CD14-positive monocyte (primary cell): ENCODE measurements at regions not wholly inside any gene's neighbourhood (a gene's known extent, or its start where the extent isn't known, plus 50 kb on each side); places are given as distances from the start of the nearest gene placed in this dataset.
"Not testable (repeated sequence)": the region's sequence is repeated elsewhere in the genome, so short reads cannot be mapped to it uniquely, and the experiment has no call there.

Experiments used
- DNase-seq, 3 donors: peaks; one replicate each; pipeline ENCODE4 v3.0.0-alpha.2; 2011 to 2022
- H2AFZ ChIP-seq: 2 replicates; pipeline ENCODE4 v1.6.0; 2012; ENCODE audit warnings: mild to moderate bottlenecking, low read depth, low read length, inconsistent platforms; ENCODE audit not compliant: insufficient read depth, poor library complexity, severe bottlenecking
- H3K27ac ChIP-seq, 2 donors: 1 replicate in 1 of 2; 2 replicates in 1 of 2; pipeline ENCODE4 v1.5.1; 2012 to 2013; ENCODE audit warnings: low read length in 2 of 2, control low read depth in 1 of 2, inconsistent platforms in 1 of 2, low read depth in 1 of 2, mild to moderate bottlenecking in 1 of 2
- H3K27me3 ChIP-seq, 2 donors: one replicate each; pipeline versions ENCODE4 v1.6.0 to v1.6.1; 2011 to 2013; ENCODE audit warnings: low read length in 2 of 2; ENCODE audit not compliant: control insufficient read depth in 2 of 2, insufficient read depth in 2 of 2
- H3K36me3 ChIP-seq, 2 donors: replicated peaks in 1 of 2; 1 replicate in 1 of 2; 2 replicates in 1 of 2; pipeline versions ENCODE4 v1.5.1 to v1.6.1; 2012 to 2013; ENCODE audit warnings: low read length in 2 of 2, control low read depth in 1 of 2, inconsistent platforms in 1 of 2, mild to moderate bottlenecking in 1 of 2; ENCODE audit not compliant: insufficient read depth in 2 of 2, control insufficient read depth in 1 of 2
- H3K4me1 ChIP-seq, 2 donors: 1 replicate in 1 of 2; 2 replicates in 1 of 2; pipeline versions ENCODE4 v1.5.1 to v1.6.1; 2012 to 2013; ENCODE audit warnings: low read length in 2 of 2, control low read depth in 1 of 2, inconsistent platforms in 1 of 2, mild to moderate bottlenecking in 1 of 2, moderate library complexity in 1 of 2; ENCODE audit not compliant: insufficient read depth in 2 of 2, control insufficient read depth in 1 of 2
- H3K4me2 ChIP-seq: replicated peaks from 2 replicates; pipeline ENCODE3; 2012; ENCODE audit warnings: low read length, moderate library complexity, mild to moderate bottlenecking; ENCODE audit not compliant: poor library complexity, severe bottlenecking; ENCODE audit errors: extremely low read depth
- H3K4me3 ChIP-seq, 3 experiments: fragments of 200-600 bp in 1 of 3; sonication (generic) in 1 of 3; replicated peaks in 1 of 3; 1 replicate in 2 of 3; 2 replicates in 1 of 3; pipeline ENCODE4 v1.5.1; 2011 to 2013; ENCODE audit warnings: low read length in 3 of 3, mild to moderate bottlenecking in 3 of 3, control low read depth in 2 of 3, low read depth in 2 of 3, inconsistent platforms in 1 of 3, moderate library complexity in 1 of 3
- H3K79me2 ChIP-seq: 2 replicates; pipeline ENCODE4 v1.6.0; 2012; ENCODE audit warnings: mild to moderate bottlenecking, control low read depth, inconsistent platforms, low read length, moderate library complexity; ENCODE audit not compliant: insufficient read depth
- H3K9ac ChIP-seq: 2 replicates; pipeline ENCODE4 v1.6.0; 2017; ENCODE audit warnings: low read length, mild to moderate bottlenecking; ENCODE audit not compliant: insufficient read depth, poor library complexity, severe bottlenecking
- H3K9me3 ChIP-seq, 2 donors: replicated peaks in 1 of 2; 1 replicate in 1 of 2; 2 replicates in 1 of 2; pipeline versions ENCODE4 v1.5.1 to v1.6.1; 2012 to 2013; ENCODE audit warnings: low read length in 2 of 2, control low read depth in 1 of 2; ENCODE audit not compliant: control insufficient read depth in 1 of 2, insufficient read depth in 1 of 2
- H4K20me1 ChIP-seq: 2 replicates; pipeline ENCODE4 v1.6.0; 2012; ENCODE audit warnings: mild to moderate bottlenecking, low read length, control low read depth, moderate library complexity; ENCODE audit not compliant: insufficient read depth
- H3K27ac Mint-ChIP-seq, 7 donors: one replicate each; pipeline ENCODE4 v1.8.0; 2020; ENCODE audit warnings: mild to moderate bottlenecking in 7 of 7, mixed read lengths in 7 of 7, moderate library complexity in 6 of 7, inconsistent platforms in 2 of 7
- H3K27me3 Mint-ChIP-seq, 3 donors: one replicate each; pipeline ENCODE4 v1.8.0; 2021 to 2022; ENCODE audit warnings: low read depth in 3 of 3, mild to moderate bottlenecking in 3 of 3, mixed read lengths in 3 of 3, moderate library complexity in 3 of 3, inconsistent platforms in 1 of 3
- H3K36me3 Mint-ChIP-seq, 2 donors: one replicate each; pipeline ENCODE4 v1.8.0; 2020; ENCODE audit warnings: mixed read lengths in 2 of 2, inconsistent platforms in 1 of 2, mild to moderate bottlenecking in 1 of 2
- H3K4me1 Mint-ChIP-seq: one replicate; pipeline ENCODE4 v1.8.0; 2020; ENCODE audit warnings: mild to moderate bottlenecking, mixed read lengths
- H3K4me3 Mint-ChIP-seq, 2 donors: one replicate each; pipeline ENCODE4 v1.8.0; 2020; ENCODE audit warnings: mild to moderate bottlenecking in 2 of 2, mixed read lengths in 2 of 2, moderate library complexity in 1 of 2
- H3K9me3 Mint-ChIP-seq, 7 donors: one replicate each; pipeline ENCODE4 v1.8.0; 2020 to 2022; ENCODE audit warnings: mixed read lengths in 7 of 7, mild to moderate bottlenecking in 6 of 7, moderate library complexity in 6 of 7, inconsistent platforms in 2 of 7
- WGBS: methylation state at CpG from one replicate; pipeline ENCODE4 v1.1.5; 2013; ENCODE audit warnings: missing lambda C conversion rate; ENCODE audit not compliant: insufficient coverage; 5-methylcytosine and 5-hydroxymethylcytosine counted together
- intact Hi-C, 2 donors: fragments of 100-400 bp; cut with micrococcal nuclease; formaldehyde crosslinking; loops; one replicate each; pipeline versions ENCODE4 v1.15.0 to v1.15.1; 2023
- TF ChIP-seq, protein P1 (sequence below): fragments of 200-600 bp; IDR thresholded peaks from one replicate; pipeline ENCODE4 v1.8.0; 2022; ENCODE audit warnings: antibody characterized with exemption, mild to moderate bottlenecking

DNA sequence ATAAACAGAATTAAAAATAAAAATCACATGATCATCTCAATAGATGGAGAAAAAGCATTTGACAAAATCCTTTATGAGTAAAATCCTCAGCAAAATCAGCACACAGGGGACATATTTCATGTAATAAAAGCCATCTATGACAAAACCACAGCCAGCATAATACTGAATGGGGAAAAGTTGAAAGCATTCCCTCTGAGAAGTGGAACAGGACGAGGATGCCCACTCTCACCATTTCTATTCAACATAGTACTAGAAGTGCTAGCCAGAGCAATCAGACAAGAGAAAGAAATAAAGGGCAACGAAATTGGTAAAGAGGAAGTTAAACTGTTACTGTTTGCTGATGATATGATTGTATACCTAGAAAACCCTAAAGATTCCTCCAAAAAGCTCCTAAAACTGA is 80.5 kb downstream of the TMEM212 start:
- H4K20me1 ChIP-seq, H3K36me3 ChIP-seq, H3K27me3 ChIP-seq, H3K27ac ChIP-seq, intact Hi-C loops, H3K27me3 Mint-ChIP-seq, H3K27ac Mint-ChIP-seq, H3K4me2 ChIP-seq, H2AFZ ChIP-seq, H3K4me3 Mint-ChIP-seq, H3K4me3 ChIP-seq, H3K4me1 Mint-ChIP-seq, H3K36me3 Mint-ChIP-seq, DNase-seq, H3K4me1 ChIP-seq, H3K79me2 ChIP-seq, H3K9ac ChIP-seq: not testable (repeated sequence)
- WGBS: no CpG with 5 or more reads among the region's 2 CpGs
- H3K9me3 ChIP-seq: peaks cover 4 to 13% of the 10 kb centered on the region in 2 donors
- H3K9me3 Mint-ChIP-seq: peaks cover 19 to 43% (median 30%) of the 10 kb centered on the region in 7 donors

DNA sequence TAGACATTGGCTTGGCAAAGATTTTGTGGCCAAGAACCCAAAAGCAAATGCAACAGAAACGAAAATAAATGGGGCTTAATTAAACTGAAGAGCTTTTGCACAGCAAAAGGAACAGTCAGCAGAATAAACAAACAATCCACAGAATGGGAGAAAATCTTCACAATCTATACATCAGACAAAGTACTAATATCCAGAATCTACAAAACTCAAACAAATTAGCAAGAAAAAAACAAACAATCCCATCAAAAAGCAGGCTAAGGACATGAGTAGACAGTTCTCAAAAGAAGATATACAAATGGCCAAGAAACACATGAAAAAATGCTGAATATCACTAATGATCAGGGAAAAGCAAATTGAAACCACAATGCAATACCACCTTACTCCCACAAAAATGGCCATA is 81.7 kb downstream of the TMEM212 start:
- H3K4me3 Mint-ChIP-seq, H3K27me3 Mint-ChIP-seq, H3K4me1 Mint-ChIP-seq, H3K36me3 Mint-ChIP-seq, H3K79me2 ChIP-seq, H2AFZ ChIP-seq, H3K36me3 ChIP-seq, H4K20me1 ChIP-seq, H3K4me1 ChIP-seq, DNase-seq, intact Hi-C loops, H3K27ac Mint-ChIP-seq, H3K27me3 ChIP-seq, H3K4me2 ChIP-seq, H3K9ac ChIP-seq, H3K27ac ChIP-seq, H3K4me3 ChIP-seq: not testable (repeated sequence)
- no CpG with 5 or more reads among the region's 1 CpG for WGBS
- H3K9me3 ChIP-seq: peaks cover 4 to 13% of the 10 kb centered on the region in 2 donors
- peaks cover 19 to 43% (median 30%) of the 10 kb centered on the region in 7 donors for H3K9me3 Mint-ChIP-seq

DNA sequence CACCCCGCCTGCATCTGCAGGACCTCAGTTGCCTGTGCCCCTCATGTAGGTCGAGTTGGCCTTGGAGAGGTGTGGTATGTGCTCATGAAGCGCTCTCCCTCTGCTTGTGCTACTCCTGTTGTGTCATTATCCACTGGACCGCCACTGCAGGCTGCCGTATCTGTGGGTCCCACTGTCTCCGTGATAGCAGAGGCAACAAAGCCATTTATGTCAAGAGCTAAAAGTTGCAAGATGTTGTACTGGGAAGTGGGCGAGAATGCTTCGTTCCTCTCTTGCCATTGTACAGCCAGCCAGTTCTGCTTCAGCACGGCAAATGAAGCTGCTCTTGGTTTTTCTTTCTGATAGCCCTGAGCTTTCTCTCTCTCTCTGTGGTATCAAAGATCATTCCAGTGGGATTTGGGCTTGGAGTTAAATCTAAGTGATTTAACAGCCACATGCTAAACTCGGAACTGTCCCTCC is 89.0 kb downstream of the TMEM212 start:
- H3K4me2 ChIP-seq: peak overlapping the region; percentile 1
- TF ChIP-seq, protein P1, sequence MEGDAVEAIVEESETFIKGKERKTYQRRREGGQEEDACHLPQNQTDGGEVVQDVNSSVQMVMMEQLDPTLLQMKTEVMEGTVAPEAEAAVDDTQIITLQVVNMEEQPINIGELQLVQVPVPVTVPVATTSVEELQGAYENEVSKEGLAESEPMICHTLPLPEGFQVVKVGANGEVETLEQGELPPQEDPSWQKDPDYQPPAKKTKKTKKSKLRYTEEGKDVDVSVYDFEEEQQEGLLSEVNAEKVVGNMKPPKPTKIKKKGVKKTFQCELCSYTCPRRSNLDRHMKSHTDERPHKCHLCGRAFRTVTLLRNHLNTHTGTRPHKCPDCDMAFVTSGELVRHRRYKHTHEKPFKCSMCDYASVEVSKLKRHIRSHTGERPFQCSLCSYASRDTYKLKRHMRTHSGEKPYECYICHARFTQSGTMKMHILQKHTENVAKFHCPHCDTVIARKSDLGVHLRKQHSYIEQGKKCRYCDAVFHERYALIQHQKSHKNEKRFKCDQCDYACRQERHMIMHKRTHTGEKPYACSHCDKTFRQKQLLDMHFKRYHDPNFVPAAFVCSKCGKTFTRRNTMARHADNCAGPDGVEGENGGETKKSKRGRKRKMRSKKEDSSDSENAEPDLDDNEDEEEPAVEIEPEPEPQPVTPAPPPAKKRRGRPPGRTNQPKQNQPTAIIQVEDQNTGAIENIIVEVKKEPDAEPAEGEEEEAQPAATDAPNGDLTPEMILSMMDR: no peak
- H3K4me3 ChIP-seq: no peak overlapping the region
- H3K27me3 ChIP-seq: no peaks in the 10 kb centered on the region
- WGBS: 58% methylated on average over 3 of the region's 10 CpGs
- no peak overlapping the region for H3K9ac ChIP-seq
- Mint-ChIP-seq H3K4me1 (peaks cover 34% of the 10 kb centered on the region), H3K27ac (peak overlapping the region in 2 of 7 donors; percentile 54 to 65), H3K4me3 (peak overlapping the region in 1 of 2 donors; percentile 13), H3K36me3 (no peaks in the 10 kb centered on the region), H3K9me3 (peaks cover 0 to 3% (median 0%) of the 10 kb centered on the region in 7 donors), H3K27me3 (no peaks in the 10 kb centered on the region)
- no peaks in the 10 kb centered on the region for H4K20me1 ChIP-seq
- no peaks in the 10 kb centered on the region for H3K9me3 ChIP-seq
- intact Hi-C loops: loop anchor here in 1 of 2 donors (10.0 kb wide), 1 partner anchor 103 kb away; the partner anchor contains the start of gene FNDC3B
- H3K27ac ChIP-seq: peak overlapping the region in 1 of 2 donors; percentile 21
- peak overlapping the region; percentile 47 for H2AFZ ChIP-seq
- no peaks in the 10 kb centered on the region for H3K36me3 ChIP-seq
- peaks cover 28 to 34% of the 10 kb centered on the region in 2 donors for H3K4me1 ChIP-seq
- peak in 1 of 3 donors; percentile 21 for DNase-seq
- H3K79me2 ChIP-seq: no peaks in the 10 kb centered on the region
